HAP-1 (cell line): ENCODE measurements at regions not wholly inside any gene's neighbourhood (a gene's known extent, or its start where the extent isn't known, plus 50 kb on each side); places are given as distances from the start of the nearest gene placed in this dataset.
"Not testable (repeated sequence)": the region's sequence is repeated elsewhere in the genome, so short reads cannot be mapped to it uniquely, and the experiment has no call there.

Experiments
- DNase-seq, 2 experiments: peaks; one replicate each; pipeline ENCODE4 v3.0.0-alpha.2; 2016 to 2020; ENCODE audit warnings: low spot score in 2 of 2
- H3K27me3 ChIP-seq: fragments of 250-450 bp; sonication (Bioruptor Pico); 2 replicates; pipeline ENCODE4 v1.5.1; 2020; ENCODE audit warnings: low read depth, mild to moderate bottlenecking, moderate library complexity
- H3K36me3 ChIP-seq: fragments of 250-450 bp; sonication (Bioruptor Pico); replicated peaks from 2 replicates; pipeline ENCODE4 v1.5.1; 2020; ENCODE audit warnings: mild to moderate bottlenecking
- H3K4me1 ChIP-seq: fragments of 250-450 bp; sonication (Bioruptor Pico); 2 replicates; pipeline ENCODE4 v1.5.1; 2020; ENCODE audit warnings: mild to moderate bottlenecking
- H3K4me3 ChIP-seq: fragments of 250-450 bp; sonication (Bioruptor Pico); 2 replicates; pipeline ENCODE4 v1.5.1; 2020; ENCODE audit warnings: mild to moderate bottlenecking, moderate library complexity
- H3K9me3 ChIP-seq: fragments of 250-450 bp; sonication (Bioruptor Pico); 2 replicates; pipeline ENCODE4 v1.5.1; 2020; ENCODE audit warnings: mild to moderate bottlenecking, moderate library complexity
- in situ Hi-C: fragments of 300-500 bp; cut with MboI; formaldehyde crosslinking; loops from 3 replicates; pipeline ENCODE4 v1.14.3; 2020; ENCODE audit warnings: low sequenced_read_pairs, inconsistent platforms, mixed read lengths

DNA sequence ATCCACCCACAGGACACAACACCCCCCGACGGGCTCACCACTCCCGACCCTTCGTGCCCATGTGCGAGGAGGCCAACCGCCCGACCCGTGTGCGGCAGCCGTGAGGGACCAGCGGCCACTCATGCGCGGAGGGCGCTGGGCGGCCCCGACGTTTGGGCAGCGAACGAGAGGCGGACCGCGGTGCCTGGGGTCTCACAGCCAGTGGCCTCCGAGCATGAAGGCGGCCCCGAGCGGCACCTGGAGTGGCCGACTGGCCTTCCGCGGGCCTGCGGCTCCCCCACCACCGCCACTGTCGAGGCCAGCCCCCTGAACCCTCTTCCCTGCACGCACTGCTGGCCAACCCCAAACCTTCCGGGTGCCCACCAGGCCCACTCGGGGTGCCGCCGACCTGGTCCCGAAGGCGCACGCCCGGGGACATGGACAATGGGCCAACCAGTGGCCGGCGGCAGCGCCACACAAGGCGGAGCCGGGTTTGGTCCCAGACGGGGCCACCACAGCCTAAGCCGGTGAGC is 4274.9 kb upstream of the OR11H1 start:
- Histone ChIP-seq H3K27me3 (no peaks in the 10 kb centered on the region), H3K36me3 (no peaks in the 10 kb centered on the region), H3K4me1 (no peaks in the 10 kb centered on the region), H3K4me3 (no peak overlapping the region), H3K9me3 (no peaks in the 10 kb centered on the region)
- in situ Hi-C loops, result no loop called here
- no peak for DNase-seq

DNA sequence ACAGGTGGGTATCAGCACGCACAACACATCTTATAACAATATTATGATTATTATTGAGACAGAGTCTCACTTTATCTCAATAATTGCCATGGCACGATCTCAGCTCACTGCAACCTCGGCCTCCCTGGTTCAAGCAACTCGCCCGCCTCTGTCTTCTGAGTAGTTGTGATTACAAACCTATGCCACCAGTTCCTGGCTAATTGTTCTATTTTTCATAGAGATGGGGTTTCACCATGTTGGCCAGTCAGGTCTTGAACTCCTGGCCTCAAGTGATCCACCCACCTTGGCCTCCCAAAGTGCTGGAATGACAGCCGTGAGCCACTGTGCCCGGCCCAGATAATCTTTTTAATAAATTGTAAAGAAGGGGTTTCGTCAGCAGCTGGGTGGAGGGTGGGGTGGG is 4257.0 kb upstream of the OR11H1 start:
- H3K4me3 ChIP-seq, H3K36me3 ChIP-seq, H3K4me1 ChIP-seq, DNase-seq, in situ Hi-C loops, H3K27me3 ChIP-seq, H3K9me3 ChIP-seq: not testable (repeated sequence)

DNA sequence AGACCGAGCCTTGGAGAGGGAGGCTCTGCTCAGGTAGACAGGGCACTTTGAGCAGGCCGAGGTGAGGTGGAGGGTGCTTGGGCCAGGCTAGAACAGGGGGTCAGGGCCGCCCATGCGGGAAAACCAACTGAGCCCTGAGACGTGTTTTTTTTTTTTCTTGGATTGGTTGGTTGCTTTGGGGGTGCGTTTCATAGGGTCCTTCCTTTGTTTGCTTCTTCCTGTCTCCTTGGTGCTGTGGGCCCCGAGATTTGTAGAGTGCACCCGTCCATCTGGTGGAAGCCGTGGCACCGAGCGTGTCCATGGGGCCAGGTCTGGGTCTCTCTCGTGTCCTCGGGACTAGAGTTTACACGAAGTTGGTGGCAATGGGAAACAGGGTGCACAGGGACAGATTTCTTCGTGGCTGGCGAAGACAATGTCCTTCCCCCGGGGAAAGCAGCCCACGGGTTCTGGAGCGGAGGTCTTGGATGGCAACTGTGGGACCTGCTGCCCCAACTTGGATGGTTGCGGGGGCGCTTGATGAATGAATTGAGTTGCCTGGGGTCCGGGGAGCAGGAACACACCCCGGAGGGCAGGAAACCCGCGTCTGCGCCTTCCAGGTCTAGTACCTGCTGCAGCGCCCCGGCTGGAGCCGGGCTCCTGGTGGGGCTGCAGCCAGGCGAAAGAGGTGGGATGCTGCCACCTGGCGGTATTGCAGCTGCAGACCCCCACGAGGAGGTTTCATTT is 4242.7 kb upstream of the OR11H1 start:
- H3K4me3 ChIP-seq, H3K4me1 ChIP-seq, H3K36me3 ChIP-seq, in situ Hi-C loops, H3K9me3 ChIP-seq, H3K27me3 ChIP-seq: not testable (repeated sequence)
- DNase-seq, result peak in 1 of 2 experiments; percentile 49

DNA sequence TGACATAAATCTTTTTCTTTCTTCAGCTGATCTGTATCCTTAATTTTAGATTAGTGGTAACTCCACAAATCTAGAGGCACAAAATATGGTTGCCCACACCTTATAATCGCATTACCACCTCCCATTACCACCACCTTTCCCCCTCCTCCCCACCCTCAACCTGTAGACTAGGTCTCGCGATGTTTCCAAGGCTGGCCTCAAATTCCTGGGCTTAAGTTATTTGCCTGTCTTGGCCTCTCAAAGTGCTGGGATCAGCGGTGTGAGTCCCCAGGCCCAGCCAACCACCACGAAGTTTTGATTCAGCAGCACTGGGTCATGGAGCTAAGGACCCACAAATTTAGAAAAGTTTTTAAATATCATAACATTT is 4242.2 kb upstream of the OR11H1 start:
- H3K27me3 ChIP-seq, H3K9me3 ChIP-seq, H3K4me3 ChIP-seq, DNase-seq, in situ Hi-C loops, H3K4me1 ChIP-seq, H3K36me3 ChIP-seq: not testable (repeated sequence)

DNA sequence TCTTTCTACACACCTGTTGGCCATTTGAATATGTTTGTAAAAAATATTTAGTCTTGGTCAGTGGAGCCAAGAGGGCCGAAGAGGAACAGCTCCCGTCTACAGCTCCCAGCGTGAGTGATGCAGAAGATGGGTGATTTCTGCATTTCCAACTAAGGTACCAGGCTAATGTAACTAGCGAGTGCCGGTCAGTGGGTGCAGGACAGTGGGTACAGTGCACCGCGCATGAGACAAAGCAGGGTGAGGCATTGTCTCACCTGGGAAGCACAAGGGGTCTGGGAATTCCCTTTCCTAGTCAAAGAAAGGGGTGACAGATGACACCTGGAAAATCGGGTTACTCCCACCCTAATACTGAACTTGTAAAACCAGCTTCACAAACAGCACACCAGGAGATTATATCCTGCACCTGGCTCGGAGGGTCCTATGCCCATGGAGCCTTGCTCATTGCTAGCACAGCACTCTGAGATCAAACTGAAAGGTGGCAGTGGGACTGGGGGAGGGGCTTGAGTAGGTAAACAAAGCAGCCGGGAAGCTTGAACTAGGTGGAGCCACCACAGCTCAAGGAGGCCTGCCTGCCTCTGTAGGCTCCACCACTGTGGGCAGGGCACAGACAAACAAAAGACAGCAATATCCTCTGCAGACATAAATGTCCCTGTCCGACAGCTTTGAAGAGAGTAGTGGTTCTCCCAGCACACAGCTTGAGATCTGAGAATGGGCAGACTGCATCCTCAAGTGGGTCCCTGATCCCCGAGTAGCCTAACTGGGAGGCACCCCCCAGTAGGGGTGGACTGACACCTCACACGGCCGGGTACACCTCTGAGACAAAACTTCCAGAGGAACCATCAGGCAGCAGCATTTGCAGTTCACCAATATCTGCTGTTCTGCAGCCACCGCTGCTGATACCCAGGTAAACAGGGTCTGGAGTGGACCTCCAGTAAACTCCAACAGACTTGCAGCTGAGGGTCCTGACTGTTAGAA is 4239.5 kb upstream of the OR11H1 start:
- DNase-seq, H3K4me1 ChIP-seq, H3K9me3 ChIP-seq, H3K36me3 ChIP-seq, H3K27me3 ChIP-seq, H3K4me3 ChIP-seq, in situ Hi-C loops: not testable (repeated sequence)

DNA sequence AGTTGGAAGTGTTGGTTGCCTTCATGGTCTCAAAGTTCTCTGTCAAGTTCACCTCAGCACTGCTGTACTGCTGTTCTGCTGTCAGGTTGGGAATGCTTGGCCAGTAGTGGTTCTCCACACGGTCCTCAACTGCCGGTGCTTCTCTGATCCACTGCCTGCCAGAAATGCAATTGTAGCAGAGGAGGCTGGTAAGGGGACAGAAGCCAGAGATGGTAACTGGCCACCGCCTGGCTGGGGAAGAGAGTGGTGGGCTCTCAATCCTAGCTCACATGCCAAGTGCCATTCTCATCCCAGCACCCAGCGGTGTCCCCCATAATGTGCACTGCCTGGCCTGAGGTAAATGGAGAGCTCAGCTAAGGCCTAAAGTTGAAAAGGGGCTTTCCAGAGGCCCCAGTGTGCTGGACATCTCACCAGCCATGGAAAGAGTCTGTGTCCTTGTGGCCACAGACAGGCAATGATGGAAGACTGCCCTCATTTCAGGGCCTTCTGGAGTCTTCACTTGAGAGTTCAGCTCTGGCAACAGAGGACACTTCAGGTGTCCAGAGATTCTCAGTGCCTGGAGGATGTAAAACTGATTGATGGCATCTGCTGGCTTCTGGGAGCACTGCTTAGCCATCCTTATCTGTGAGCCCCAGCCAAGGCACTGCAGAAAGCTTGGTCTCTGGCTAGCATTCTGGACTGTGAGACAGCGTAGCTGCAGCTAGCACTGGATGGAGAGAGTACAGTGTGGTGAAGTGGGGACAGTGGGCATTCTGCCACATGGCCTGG is 4229.7 kb upstream of the OR11H1 start:
- in situ Hi-C loops, H3K27me3 ChIP-seq, DNase-seq, H3K4me3 ChIP-seq, H3K36me3 ChIP-seq, H3K4me1 ChIP-seq, H3K9me3 ChIP-seq: not testable (repeated sequence)

DNA sequence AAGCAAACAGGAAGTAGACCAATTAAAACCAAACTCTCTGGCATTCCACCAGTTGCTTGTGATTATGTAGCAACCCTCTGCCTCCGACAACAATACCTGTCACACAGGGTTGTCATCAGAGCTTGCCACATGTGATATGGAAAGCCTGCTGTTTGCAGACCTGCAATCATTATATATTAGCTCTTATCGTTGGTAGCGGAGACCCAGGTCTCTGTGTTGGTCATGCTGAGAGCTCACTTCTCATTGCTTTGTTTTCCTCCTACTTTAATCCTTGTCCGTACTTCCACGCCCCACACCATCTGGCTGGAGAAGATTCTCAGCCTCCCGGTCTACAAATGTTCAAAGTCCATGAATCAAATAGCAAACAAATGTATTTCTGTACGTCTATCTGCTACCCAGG is 4225.6 kb upstream of the OR11H1 start:
- not testable (repeated sequence) for H3K27me3 ChIP-seq

DNA sequence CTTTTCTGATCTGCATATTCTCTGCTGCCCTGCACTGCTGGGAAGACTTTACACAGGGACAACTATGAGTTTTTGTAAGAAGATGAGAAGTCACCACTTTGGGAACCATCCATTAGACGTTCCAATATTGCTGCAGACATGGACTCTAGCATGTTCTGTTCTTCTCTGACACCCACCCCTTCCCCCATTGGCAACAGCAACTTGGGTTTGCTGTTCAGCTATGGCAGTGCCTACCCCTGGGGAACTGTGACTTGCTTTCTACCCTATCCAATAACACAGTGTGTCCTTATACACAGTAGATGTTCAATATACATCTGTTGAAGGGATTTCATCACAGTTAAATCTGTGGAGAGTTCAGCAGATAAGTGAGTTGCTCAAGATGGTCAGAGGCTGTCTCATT is 4225.1 kb upstream of the OR11H1 start:
- H3K9me3 ChIP-seq, H3K27me3 ChIP-seq, H3K4me1 ChIP-seq, H3K36me3 ChIP-seq, in situ Hi-C loops, DNase-seq, H3K4me3 ChIP-seq: not testable (repeated sequence)

More for the DNA sequence above, 4225.6 kb upstream of the OR11H1 start:
- H3K4me1 ChIP-seq, H3K36me3 ChIP-seq, in situ Hi-C loops, H3K4me3 ChIP-seq, H3K9me3 ChIP-seq, DNase-seq: not testable (repeated sequence)

DNA sequence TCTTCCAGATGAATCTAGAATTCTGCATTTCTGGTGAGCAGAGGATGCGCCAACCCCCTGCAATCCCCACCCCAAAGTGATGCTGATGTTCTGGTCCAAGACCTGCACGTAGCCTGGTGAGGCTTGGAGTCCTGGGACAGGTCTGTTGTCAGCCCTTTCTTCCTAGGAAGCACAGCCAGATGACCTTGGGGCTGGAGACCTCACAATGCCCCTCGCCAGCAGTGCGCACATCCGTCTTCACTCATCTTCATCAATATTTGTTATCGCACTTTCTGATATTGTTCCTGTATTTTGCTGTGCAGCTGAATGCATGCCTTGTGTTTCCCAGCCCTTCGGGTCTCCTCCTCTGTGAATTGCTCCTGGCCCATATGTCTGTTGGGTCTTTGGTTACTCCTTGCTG is 4222.8 kb upstream of the OR11H1 start:
- not testable (repeated sequence) for H3K36me3 ChIP-seq, H3K4me3 ChIP-seq

DNA sequence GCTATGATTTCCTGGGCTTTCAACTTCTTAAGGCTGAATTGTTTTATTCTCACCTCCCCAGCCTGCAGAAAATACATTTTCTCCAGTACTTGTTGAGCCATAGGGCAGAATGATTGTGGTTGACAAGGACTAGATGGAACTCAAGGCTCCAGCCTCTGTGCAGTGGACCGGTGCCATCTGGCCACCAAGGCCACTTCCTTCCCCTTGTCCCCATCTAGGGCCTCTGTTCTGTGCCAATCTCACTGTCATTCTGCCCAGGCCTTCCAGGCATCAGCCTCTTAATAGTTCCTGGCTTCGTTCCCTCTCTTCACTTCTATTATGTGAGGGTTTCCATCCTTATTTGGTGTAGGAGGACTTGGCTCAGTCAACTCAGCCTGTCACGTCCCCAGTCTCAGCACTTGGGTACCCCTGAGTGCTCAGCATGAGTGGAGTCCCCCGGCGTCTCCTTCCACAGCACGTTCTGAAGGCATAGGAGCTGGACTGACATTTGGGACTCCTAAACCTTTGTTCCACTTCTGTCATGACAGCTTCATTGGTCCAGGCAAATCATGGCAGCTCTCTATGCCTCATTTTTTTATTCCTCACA is 4221.0 kb upstream of the OR11H1 start:
- in situ Hi-C loops, DNase-seq, H3K4me1 ChIP-seq, H3K27me3 ChIP-seq, H3K4me3 ChIP-seq, H3K36me3 ChIP-seq: not testable (repeated sequence)
- H3K9me3 ChIP-seq, result peaks cover 18% of the 10 kb centered on the region

More for the DNA sequence above, 4222.8 kb upstream of the OR11H1 start:
- H3K4me1 ChIP-seq, in situ Hi-C loops, DNase-seq, H3K27me3 ChIP-seq: not testable (repeated sequence)
- peaks cover 11% of the 10 kb centered on the region for H3K9me3 ChIP-seq

DNA sequence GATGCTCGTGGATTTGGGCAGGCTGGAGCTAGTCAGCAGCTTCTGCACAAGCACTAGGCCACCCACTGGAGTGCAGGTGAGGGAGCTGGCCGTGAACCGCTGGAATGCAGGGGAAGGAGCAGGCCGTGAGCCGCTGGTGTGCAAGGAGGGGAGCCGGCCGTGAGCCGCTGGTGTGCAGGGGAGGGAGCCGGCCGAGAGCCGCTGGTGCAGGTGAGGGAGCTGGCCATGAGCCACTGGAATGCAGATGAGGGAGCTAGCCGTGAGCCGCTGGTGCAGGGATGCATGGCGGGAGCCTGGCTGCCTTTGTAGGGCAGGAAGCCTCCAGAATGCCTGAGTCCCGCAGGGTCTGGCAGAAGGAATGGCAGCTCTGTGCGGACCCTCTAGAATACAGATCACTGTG is 4220.0 kb upstream of the OR11H1 start:
- no peak for DNase-seq
- Histone ChIP-seq H3K9me3 (peaks cover 18% of the 10 kb centered on the region), H3K36me3 (no peaks in the 10 kb centered on the region), H3K4me3 (no peak overlapping the region), H3K27me3 (no peaks in the 10 kb centered on the region), H3K4me1 (no peaks in the 10 kb centered on the region)
- in situ Hi-C loops, result no loop called here

DNA sequence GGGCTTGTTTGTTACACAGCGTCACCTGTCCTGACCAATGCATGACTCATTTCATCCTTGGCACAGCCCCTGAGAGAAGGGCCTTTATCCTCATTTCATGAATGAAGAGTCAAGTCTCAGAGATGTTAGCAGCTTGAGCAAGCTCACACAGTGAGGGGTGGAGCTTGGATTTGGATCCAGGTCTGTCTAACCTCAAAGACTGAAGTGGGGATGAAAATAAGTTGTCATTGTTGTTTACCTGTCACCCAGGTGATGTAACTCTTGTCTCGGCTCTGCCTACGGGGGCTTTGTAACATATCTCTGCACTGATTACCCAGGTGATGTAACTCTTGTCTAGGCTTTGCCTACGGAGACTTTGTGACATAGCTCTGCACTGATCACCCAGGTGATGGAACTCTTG is 4218.2 kb upstream of the OR11H1 start:
- DNase-seq, H3K36me3 ChIP-seq, H3K27me3 ChIP-seq, H3K4me3 ChIP-seq, in situ Hi-C loops, H3K4me1 ChIP-seq: not testable (repeated sequence)
- H3K9me3 ChIP-seq, result peaks cover 18% of the 10 kb centered on the region

DNA sequence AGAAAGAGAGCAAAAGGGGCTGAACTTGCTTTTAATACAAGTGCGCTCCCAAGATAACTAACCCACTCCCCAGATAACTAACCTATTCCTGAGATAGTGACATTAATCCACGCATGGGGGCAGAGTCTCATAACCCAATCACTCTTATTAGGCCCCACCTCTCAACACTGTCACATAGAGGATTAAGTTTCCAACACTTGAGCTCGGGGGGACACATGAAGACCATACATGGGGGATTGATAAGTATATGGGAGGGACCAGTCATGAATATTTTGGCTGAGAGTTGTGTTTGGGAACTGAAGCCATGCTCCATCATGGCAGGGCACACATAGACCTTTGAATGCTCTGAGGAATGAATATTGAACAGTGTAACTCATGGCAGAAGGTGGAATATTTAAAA is 4217.3 kb upstream of the OR11H1 start:
- H3K36me3 ChIP-seq, H3K4me1 ChIP-seq, in situ Hi-C loops, DNase-seq, H3K4me3 ChIP-seq, H3K27me3 ChIP-seq: not testable (repeated sequence)
- peaks cover 18% of the 10 kb centered on the region for H3K9me3 ChIP-seq
